Psoas muscle (tissue), 7 donors: ENCODE measurements at regions not wholly inside any gene's neighbourhood (a gene's known extent, or its start where the extent isn't known, plus 50 kb on each side); places are given as distances from the start of the nearest gene placed in this dataset.
A peak's percentile ranks its signal among the peaks of the same experiment; 100 is the strongest.

Experiments
- ATAC-seq, 4 donors: fragments of 200-7000 bp; cut with Tn5 transposase; one replicate each; pipeline ENCODE4 v1.9.1; 2020; ENCODE audit warnings: moderate library complexity in 3 of 4, mild to moderate bottlenecking in 2 of 4
- DNase-seq, 2 donors: peaks; one replicate each; pipeline ENCODE4 v3.0.0-alpha.2; 2020
- H3K27ac ChIP-seq: fragments of 200-600 bp; one replicate; pipeline ENCODE4 v1.8.0; 2022
- H3K27me3 ChIP-seq, 3 donors: fragments of 200-600 bp in 1 of 3; one replicate each; pipeline versions ENCODE4 v1.6.1 to v1.8.0; 2013 to 2022; ENCODE audit warnings: low read length in 2 of 3, mild to moderate bottlenecking in 2 of 3, moderate library complexity in 1 of 3; ENCODE audit not compliant: insufficient read depth in 3 of 3
- H3K36me3 ChIP-seq, 2 donors: fragments of 200-600 bp in 1 of 2; one replicate each; pipeline versions ENCODE4 v1.6.1 to v1.8.0; 2013 to 2022; ENCODE audit warnings: low read depth in 1 of 2, mild to moderate bottlenecking in 1 of 2, moderate library complexity in 1 of 2; ENCODE audit not compliant: insufficient read depth in 1 of 2
- H3K4me1 ChIP-seq: fragments of 200-600 bp; one replicate; pipeline ENCODE4 v1.8.0; 2022
- H3K4me3 ChIP-seq: fragments of 200-600 bp; one replicate; pipeline ENCODE4 v1.8.0; 2022; ENCODE audit warnings: mild to moderate bottlenecking
- H3K9me3 ChIP-seq: fragments of 200-600 bp; one replicate; pipeline ENCODE4 v1.8.0; 2022
- CTCF ChIP-seq: fragments of 200-600 bp; IDR thresholded peaks from one replicate; pipeline ENCODE4 v1.8.0; 2022; ENCODE audit warnings: antibody characterized with exemption
- WGBS, 3 donors: extraction: QIAGEN DNeasy Blood & Tissue Kit; methylation state at CpG; one replicate each; pipeline versions ENCODE4 v1.1.6 to v1.1.7; 2013; 5-methylcytosine and 5-hydroxymethylcytosine counted together
- intact Hi-C, 2 donors: fragments of 100-400 bp; cut with DNase I; formaldehyde crosslinking; loops; one replicate each; pipeline versions ENCODE4 v1.11.0 to v1.14.2; 2022
- donor health status: healthy with polysubstance abuse.
- donor health status: DM: no; HTN: no; CAD: no; lungs with moderate emphysema.
- donor health status: Bipolar disorder and iron deficiency.
- donor health status: healthy.
- donor health status: DM: yes; HTN: yes; CAD: no.
- donor health status: DM: no; HTN: no; CAD: no.
- donor health status: DM: yes; HTN: yes; CAD: no.

- Histone ChIP-seq H3K27ac (no peak overlapping the region), H3K9me3 (no peaks in the 10 kb centered on the region), H3K27me3 (no peaks in the 10 kb centered on the region), H3K4me1 (peaks cover 7% of the 10 kb centered on the region), H3K4me3 (no peak overlapping the region), H3K36me3 (no peaks in the 10 kb centered on the region)
- DNase-seq = no peak
- ATAC-seq = no peak
- no peak for TF ChIP-seq CTCF
- intact Hi-C loops = loop anchor here in 1 of 2 donors (10.0 kb wide), 1 partner anchor 375 kb away; no protein-coding TSS in a partner anchor
- 90 to 95% (median 90%) methylated on average over 3 of the region's 3 CpGs for WGBS, 3 donors
These were observed 278.3 kb downstream of the TLE3 start for GRCh38 chr15:69819371-69819770.

GRCh38 chr15:69820819-69821218 is 276.9 kb downstream of the TLE3 start:
- intact Hi-C loops = no loop called here
- no peaks in the 10 kb centered on the region for H3K36me3 ChIP-seq
- no peak overlapping the region for H3K27ac ChIP-seq
- DNase-seq (no peak), ATAC-seq (no peak)
- no peaks in the 10 kb centered on the region for H3K27me3 ChIP-seq
- no peak overlapping the region for H3K4me3 ChIP-seq
- WGBS, 3 donors = 64 to 81% (median 69%) methylated on average over 7 of the region's 7 CpGs
- H3K4me1 ChIP-seq = peaks cover 7% of the 10 kb centered on the region
- no peak for TF ChIP-seq CTCF
- H3K9me3 ChIP-seq = no peaks in the 10 kb centered on the region

GRCh38 chr15:69823223-69823907 is 274.4 kb downstream of the TLE3 start:
- H3K27me3 ChIP-seq = no peaks in the 10 kb centered on the region
- no peak for DNase-seq

GRCh38 chr15:69824075-69824876 is 273.4 kb downstream of the TLE3 start:
- Histone ChIP-seq H3K27me3 (no peaks in the 10 kb centered on the region), H3K9me3 (no peaks in the 10 kb centered on the region), H3K36me3 (no peaks in the 10 kb centered on the region), H3K4me3 (no peak overlapping the region), H3K4me1 (no peaks in the 10 kb centered on the region), H3K27ac (no peak overlapping the region)
- no peak for DNase-seq
- no peak for TF ChIP-seq CTCF
- 80 to 85% (median 83%) methylated on average over 9 of the region's 9 CpGs for WGBS, 3 donors
- no peak for ATAC-seq
- intact Hi-C loops = no loop called here

More at GRCh38 chr15:69823223-69823907, 274.4 kb downstream of the TLE3 start:
- Histone ChIP-seq H3K27ac (no peak overlapping the region), H3K4me1 (peaks cover 3% of the 10 kb centered on the region), H3K9me3 (no peaks in the 10 kb centered on the region), H3K4me3 (no peak overlapping the region), H3K36me3 (no peaks in the 10 kb centered on the region)
- 65 to 74% (median 70%) methylated on average over 8 of the region's 8 CpGs for WGBS, 3 donors
- intact Hi-C loops = no loop called here
- ATAC-seq = peak in 3 of 4 donors; percentile 21 to 40 (median 39)
- no peak for TF ChIP-seq CTCF
